GM12878 (cell line): ENCODE measurements at regions not wholly inside any gene's neighbourhood (a gene's known extent, or its start where the extent isn't known, plus 50 kb on each side); places are given as distances from the start of the nearest gene placed in this dataset.

ENCODE experiments used
- ATAC-seq: fragments of 200-7000 bp; cut with Tn5 transposase; 3 replicates; pipeline ENCODE4 v1.9.1; 2020; ENCODE audit warnings: mild to moderate bottlenecking, moderate library complexity
- BruUV-seq: library from RNA; stranded (reverse); fragments of 400-500 nt; replicated peaks from 2 replicates; lab custom pipeline; 2021; lab: Mats Ljungman, UMichigan
- CTCF ChIA-PET: fragments of 300-600 bp; sonication (Branson Sonifier 250); formaldehyde crosslinking; extraction: SDS; loops from one replicate; lab custom pipeline; 2021; ENCODE audit warnings: inconsistent platforms; lab: Yijun Ruan, JAX
- POLR2A ChIA-PET: fragments of 350-600 bp; formaldehyde crosslinking; extraction: SDS; loops from one replicate; lab custom pipeline; 2021; ENCODE audit warnings: inconsistent platforms; lab: Charles Lee
- RAD21 ChIA-PET: fragments of 300-600 bp; sonication (Branson Sonifier 250); formaldehyde crosslinking; loops from one replicate; lab custom pipeline; 2023; ENCODE audit warnings: antibody characterized with exemption; ENCODE audit not compliant: unreplicated experiment; lab: Charles Lee
- SMC1A ChIA-PET: fragments of 300-600 bp; sonication (Branson Sonifier 250); formaldehyde crosslinking; loops from one replicate; lab custom pipeline; 2023; ENCODE audit not compliant: unreplicated experiment, uncharacterized antibody; lab: Charles Lee
- DNase-seq: peaks from one replicate; pipeline ENCODE4 v3.0.0-alpha.2; 2011; ENCODE audit warnings: low read depth, low spot score
- FAIRE-seq: peaks from 3 replicates; lab custom pipeline; 2011; peaks lifted over from hg19 to GRCh38; lab: Jason Lieb, UNC
- H2AFZ ChIP-seq: 2 replicates; pipeline ENCODE4 v1.6.0; 2011; ENCODE audit warnings: low read depth, low read length, control low read depth; ENCODE audit not compliant: control insufficient read depth
- H3K27ac ChIP-seq: 2 replicates; pipeline ENCODE4 v1.5.1; 2011; ENCODE audit warnings: control low read depth; ENCODE audit not compliant: control insufficient read depth, insufficient read depth
- H3K27me3 ChIP-seq, 2 experiments: replicated peaks in 1 of 2; 2 replicates each; pipeline versions ENCODE4 v1.6.0 to v1.6.1; 2011; ENCODE audit warnings: low read length in 1 of 2; ENCODE audit not compliant: control insufficient read depth in 2 of 2, insufficient read depth in 2 of 2
- H3K36me3 ChIP-seq, 2 experiments: 2 replicates each; pipeline ENCODE4 v1.5.1; 2011; ENCODE audit warnings: low read length in 1 of 2; ENCODE audit not compliant: control insufficient read depth in 2 of 2, insufficient read depth in 2 of 2
- H3K4me1 ChIP-seq: 2 replicates; pipeline ENCODE4 v1.6.1; 2011; ENCODE audit warnings: mild to moderate bottlenecking, low read length, moderate library complexity, mixed read lengths; ENCODE audit not compliant: control insufficient read depth, insufficient read depth
- H3K4me2 ChIP-seq: 2 replicates; pipeline ENCODE4 v1.6.0; 2011; ENCODE audit warnings: control low read depth; ENCODE audit not compliant: control insufficient read depth, insufficient read depth
- H3K4me3 ChIP-seq: fragments of 200-600 bp; sonication (generic); 2 replicates; pipeline ENCODE4 v1.5.1; 2016
- H3K79me2 ChIP-seq: 2 replicates; pipeline ENCODE4 v1.6.0; 2011; ENCODE audit warnings: low read length; ENCODE audit not compliant: control insufficient read depth, insufficient read depth
- H3K9ac ChIP-seq: 2 replicates; pipeline ENCODE4 v1.8.0; 2011; ENCODE audit warnings: low read length, control low read depth, mixed read lengths; ENCODE audit not compliant: control insufficient read depth, insufficient read depth
- H3K9me3 ChIP-seq: replicated peaks from 3 replicates; pipeline ENCODE4 v1.5.1; 2011; ENCODE audit warnings: mild to moderate bottlenecking, low read length; ENCODE audit not compliant: control insufficient read depth, insufficient read depth
- H4K20me1 ChIP-seq: 2 replicates; pipeline ENCODE4 v1.6.0; 2011; ENCODE audit not compliant: control insufficient read depth, insufficient read depth
- BMI1 ChIP-seq: fragments of 450-650 bp; IDR thresholded peaks from 2 replicates; pipeline ENCODE4 v1.6.1; 2016; ENCODE audit warnings: mild to moderate bottlenecking, moderate library complexity, borderline replicate concordance
- CBFB ChIP-seq: IDR thresholded peaks from 2 replicates; pipeline ENCODE4 v1.6.1; 2016; ENCODE audit warnings: antibody characterized with exemption, low read depth
- KLF5 ChIP-seq: fragments of 450-650 bp; IDR thresholded peaks from 2 replicates; pipeline ENCODE4 v1.6.1; 2014; ENCODE audit warnings: mild to moderate bottlenecking; ENCODE audit not compliant: partially characterized antibody
- MEF2A ChIP-seq: IDR thresholded peaks from 2 replicates; pipeline ENCODE4 v1.6.1; 2011; ENCODE audit warnings: low read depth, mild to moderate bottlenecking, low read length, moderate library complexity; ENCODE audit not compliant: insufficient read depth
- MEF2B ChIP-seq: fragments of 450-650 bp; IDR thresholded peaks from 2 replicates; pipeline ENCODE4 v1.6.1; 2018; ENCODE audit warnings: mild to moderate bottlenecking, moderate library complexity; ENCODE audit not compliant: partially characterized antibody, poor library complexity, severe bottlenecking
- MTA2 ChIP-seq: fragments of 450-650 bp; IDR thresholded peaks from 2 replicates; pipeline ENCODE4 v1.6.1; 2016; ENCODE audit warnings: low read depth, mild to moderate bottlenecking, moderate library complexity
- MYC ChIP-seq: IDR thresholded peaks from 2 replicates; pipeline ENCODE4 v1.6.1; 2011; ENCODE audit warnings: mild to moderate bottlenecking, low read length, moderate library complexity, inconsistent platforms; ENCODE audit not compliant: insufficient read depth, insufficient replicate concordance, insufficient read length, severe bottlenecking
- NR2F1 ChIP-seq: fragments of 450-650 bp; conservative IDR thresholded peaks from 2 replicates; pipeline ENCODE4 v1.6.1; 2017; ENCODE audit warnings: mild to moderate bottlenecking
- SIX5 ChIP-seq: IDR thresholded peaks from 2 replicates; pipeline ENCODE4 v1.6.1; 2011; ENCODE audit warnings: mild to moderate bottlenecking, low read depth, low read length, moderate library complexity; ENCODE audit not compliant: severe bottlenecking
- TCF3 ChIP-seq: IDR thresholded peaks from 2 replicates; pipeline ENCODE4 v1.6.1; 2012; ENCODE audit warnings: low read depth, mild to moderate bottlenecking, low read length, borderline replicate concordance; ENCODE audit not compliant: insufficient read depth
- WGBS: methylation state at CpG from one replicate; pipeline ENCODE4 v1.1.6; 2016; ENCODE audit warnings: low lambda C conversion rate; ENCODE audit not compliant: insufficient replicate concordance, insufficient coverage; ENCODE audit errors: missing lambda C conversion rate; 5-methylcytosine and 5-hydroxymethylcytosine counted together
- in situ Hi-C: fragments of 300-500 bp; cut with MboI; formaldehyde crosslinking; loops from 9 replicates; pipeline ENCODE4 v1.14.3; 2018; ENCODE audit warnings: mixed read lengths
- intact Hi-C: fragments of 100-400 bp; cut with micrococcal nuclease; formaldehyde crosslinking; loops from one replicate; pipeline ENCODE4 v1.14.2; 2022; ENCODE audit not compliant: unreplicated experiment
- TF ChIP-seq, protein P1 (sequence below): fragments of 450-650 bp; IDR thresholded peaks from 2 replicates; pipeline ENCODE4 v1.6.1; 2016; ENCODE audit warnings: mild to moderate bottlenecking

DNA sequence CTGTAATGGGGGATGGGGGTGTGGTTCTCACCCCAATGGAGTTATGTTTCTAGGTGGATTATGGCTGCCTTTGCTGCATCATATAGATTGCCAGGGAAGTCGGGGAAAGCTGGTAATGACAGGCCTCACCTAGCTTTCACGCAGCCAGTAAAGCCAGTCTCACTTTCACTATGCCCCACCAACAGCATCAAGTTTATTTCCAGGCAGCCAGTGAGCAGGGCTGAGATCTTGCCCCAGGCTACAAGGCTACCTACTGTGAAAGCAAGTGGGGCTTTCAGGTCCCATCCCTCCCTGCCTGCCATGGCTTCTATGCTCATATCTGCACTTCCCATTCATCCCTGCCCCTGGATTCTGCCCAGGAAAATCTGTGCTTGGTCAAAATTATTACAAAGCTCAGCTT lies 61.7 kb upstream of the NXPH1 start:
- WGBS, result 20% methylated on average over 2 of the region's 2 CpGs

More for the DNA sequence above, 61.7 kb upstream of the NXPH1 start:
- Histone ChIP-seq H3K9me3 (no peaks in the 10 kb centered on the region), H3K36me3 (no peaks in the 10 kb centered on the region), H4K20me1 (no peaks in the 10 kb centered on the region), H3K4me1 (no peaks in the 10 kb centered on the region), H3K27ac (no peak overlapping the region), H3K4me2 (no peak overlapping the region), H3K27me3 (no peaks in the 10 kb centered on the region), H3K4me3 (no peak overlapping the region), H3K9ac (no peak overlapping the region), H3K79me2 (no peaks in the 10 kb centered on the region), H2AFZ (no peak overlapping the region)
- FAIRE-seq (no peak), DNase-seq (no peak), ATAC-seq (peak; percentile 79)
- no TSS peak for BruUV-seq
- intact Hi-C loops (no loop called here), in situ Hi-C loops (no loop called here)
- ChIA-PET POLR2A (no interaction called here), CTCF (interaction anchor here (0.9 to 1.1 kb wide), 2 partner anchors 11 to 13 kb away, joined by 3 read pairs; no protein-coding TSS in a partner anchor), SMC1A (interaction anchor here (1.2 to 1.4 kb wide), 4 partner anchors 9 to 24 kb away, joined by 4 to 5 read pairs (median 4); no protein-coding TSS in a partner anchor), RAD21 (interaction anchor here (1.1 kb wide), 1 partner anchor 13 kb away, joined by 4 read pairs; no protein-coding TSS in a partner anchor)
- TF ChIP-seq NR2F1 (no peak), MTA2 (no peak), BMI1 (no peak), MYC (no peak), MEF2B (no peak), CBFB (no peak), MEF2A (no peak), SIX5 (no peak), KLF5 (no peak), TCF3 (no peak)
- TF ChIP-seq, protein P1, sequence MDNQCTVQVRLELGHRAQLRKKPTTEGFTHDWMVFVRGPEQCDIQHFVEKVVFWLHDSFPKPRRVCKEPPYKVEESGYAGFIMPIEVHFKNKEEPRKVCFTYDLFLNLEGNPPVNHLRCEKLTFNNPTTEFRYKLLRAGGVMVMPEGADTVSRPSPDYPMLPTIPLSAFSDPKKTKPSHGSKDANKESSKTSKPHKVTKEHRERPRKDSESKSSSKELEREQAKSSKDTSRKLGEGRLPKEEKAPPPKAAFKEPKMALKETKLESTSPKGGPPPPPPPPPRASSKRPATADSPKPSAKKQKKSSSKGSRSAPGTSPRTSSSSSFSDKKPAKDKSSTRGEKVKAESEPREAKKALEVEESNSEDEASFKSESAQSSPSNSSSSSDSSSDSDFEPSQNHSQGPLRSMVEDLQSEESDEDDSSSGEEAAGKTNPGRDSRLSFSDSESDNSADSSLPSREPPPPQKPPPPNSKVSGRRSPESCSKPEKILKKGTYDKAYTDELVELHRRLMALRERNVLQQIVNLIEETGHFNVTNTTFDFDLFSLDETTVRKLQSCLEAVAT, result no peak
